Pulmonary artery endothelial cell (primary cell): ENCODE measurements at regions not wholly inside any gene's neighbourhood (a gene's known extent, or its start where the extent isn't known, plus 50 kb on each side); places are given as distances from the start of the nearest gene placed in this dataset.
"Not testable (repeated sequence)": the region's sequence is repeated elsewhere in the genome, so short reads cannot be mapped to it uniquely, and the experiment has no call there.

ENCODE experiments used
- DNase-seq: peaks from one replicate; pipeline ENCODE4 v3.0.0-alpha.2; 2011; ENCODE audit warnings: low read depth, low spot score

GRCh38 chr6:94902974-94903628, 674.2 kb upstream of the MANEA start:
- DNase-seq, result no peak

DNA sequence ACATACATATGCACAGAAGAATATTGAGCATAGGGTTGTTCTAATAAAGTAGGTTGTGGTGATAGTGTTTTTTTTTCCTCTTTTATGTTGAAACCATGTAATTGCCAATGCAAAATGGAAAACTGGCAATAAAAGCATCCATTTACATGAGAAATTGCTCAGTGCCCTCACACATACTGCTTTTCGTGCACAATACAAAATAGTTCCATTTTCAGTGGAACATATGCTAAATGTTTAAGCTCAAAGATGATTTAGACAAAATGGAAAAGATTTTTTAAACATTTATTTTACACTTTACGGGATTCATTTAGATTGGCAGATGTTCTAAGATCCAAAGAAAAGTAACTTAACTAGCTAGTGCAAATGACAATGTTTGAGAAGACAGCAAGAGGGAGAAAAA, 678.1 kb upstream of the MANEA start:
- no peak for DNase-seq

GRCh38 chr6:94894300-94894699, 683.0 kb upstream of the MANEA start:
- no peak for DNase-seq

DNA sequence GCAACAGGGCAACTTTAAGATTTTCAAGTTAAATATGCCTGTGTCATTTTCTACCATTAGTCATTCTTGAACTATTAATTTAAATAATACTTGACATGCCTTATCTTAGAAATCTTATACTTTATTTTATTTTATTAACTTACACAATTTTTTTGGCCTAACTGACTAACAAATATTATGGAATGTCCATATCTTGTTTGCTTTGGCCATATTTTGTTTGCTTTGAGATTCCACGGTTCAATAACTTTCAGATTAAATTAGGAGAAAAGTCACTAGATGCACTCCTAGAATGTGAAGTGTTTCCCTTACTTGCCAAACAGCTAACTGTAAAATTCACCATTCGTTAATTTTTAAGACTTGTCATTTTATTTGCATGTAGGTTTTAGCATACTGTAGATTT, 684.0 kb upstream of the MANEA start:
- no peak for DNase-seq

- not testable (repeated sequence) for DNase-seq
These were observed 703.5 kb upstream of the MANEA start for GRCh38 chr6:94873819-94874218.

- DNase-seq, result no peak
These were observed 715.2 kb upstream of the MANEA start for GRCh38 chr6:94862112-94862511.

DNA sequence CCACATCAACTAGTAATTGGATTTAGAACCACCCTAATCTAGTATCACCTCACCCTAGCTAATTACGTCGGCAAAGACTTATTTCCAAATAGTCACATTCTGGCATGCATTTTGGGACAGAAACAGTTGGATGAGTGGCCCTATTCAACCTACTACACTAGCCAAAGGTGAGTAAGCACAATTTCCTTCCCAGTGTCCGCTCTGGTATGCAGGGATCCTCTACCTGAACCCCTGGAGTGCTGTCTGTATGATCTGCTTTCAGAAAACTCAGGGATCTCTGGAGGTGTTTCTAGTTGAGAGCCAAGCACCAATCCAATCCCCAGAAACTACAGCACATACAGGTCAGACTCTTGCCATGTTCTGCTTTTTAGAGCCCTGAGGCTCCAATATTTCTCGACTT, 717.4 kb upstream of the MANEA start:
- no peak for DNase-seq

DNA sequence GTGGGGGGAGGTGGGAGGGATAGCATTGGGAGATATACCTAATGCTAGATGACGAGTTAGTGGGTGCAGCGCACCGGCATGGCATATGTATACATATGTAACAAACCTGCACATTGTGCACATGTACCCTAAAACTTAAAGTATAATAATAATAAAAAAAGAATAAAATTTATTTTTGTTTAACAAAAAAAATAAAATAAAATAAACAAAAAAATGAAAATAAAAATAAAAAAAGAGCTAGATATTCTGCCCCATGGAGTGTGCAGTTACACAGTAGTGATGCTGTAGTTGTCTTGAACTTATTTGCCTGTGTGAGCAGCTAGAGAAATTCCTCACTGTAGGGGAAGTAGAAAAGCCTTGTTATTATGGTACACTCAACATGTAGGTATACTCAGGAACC, 720.3 kb upstream of the MANEA start:
- not testable (repeated sequence) for DNase-seq

DNA sequence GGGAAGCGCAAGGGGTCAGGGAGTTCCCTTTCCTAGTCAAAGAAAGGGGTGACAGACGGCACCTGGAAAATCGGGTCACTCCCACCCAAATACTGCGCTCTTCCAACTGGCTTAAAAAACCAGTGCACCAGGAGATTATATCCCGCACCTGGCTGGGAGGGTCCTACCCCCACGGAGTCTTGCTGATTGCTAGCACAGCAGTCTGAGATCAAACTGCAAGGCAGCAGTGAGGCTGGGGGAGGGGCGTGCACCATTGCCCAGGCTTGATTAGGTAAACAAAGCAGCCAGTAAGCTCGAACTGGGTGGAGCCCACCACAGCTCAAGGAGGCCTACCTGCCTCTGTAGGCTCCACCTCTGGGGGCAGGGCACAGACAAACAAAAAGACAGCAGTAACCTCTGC, 726.0 kb upstream of the MANEA start:
- not testable (repeated sequence) for DNase-seq

- DNase-seq, result no peak
These were observed 731.6 kb upstream of the MANEA start for GRCh38 chr6:94845742-94846141.

GRCh38 chr6:94835264-94835663, 742.1 kb upstream of the MANEA start:
- DNase-seq, result no peak

DNA sequence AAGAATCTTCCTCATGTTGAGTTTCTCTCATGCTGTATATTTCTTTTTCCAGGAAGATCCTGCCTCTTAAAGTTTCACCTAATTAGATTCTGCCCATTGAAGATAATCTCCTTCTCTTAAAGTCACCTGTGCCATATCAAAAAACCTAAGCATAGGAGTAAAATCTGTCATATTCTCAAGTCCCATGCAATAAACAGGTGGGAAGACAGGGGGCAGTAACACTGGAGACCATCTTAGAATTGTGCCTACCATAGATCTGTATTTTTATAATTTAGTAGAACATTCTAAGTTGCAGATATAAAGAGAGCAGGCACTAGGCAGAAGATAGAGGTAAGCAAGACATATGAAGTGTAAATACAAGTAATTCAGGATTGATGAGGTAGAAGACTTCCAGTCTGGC, 763.5 kb upstream of the MANEA start:
- no peak for DNase-seq

GRCh38 chr6:94801344-94801743, 776.0 kb upstream of the MANEA start:
- DNase-seq, result no peak

DNA sequence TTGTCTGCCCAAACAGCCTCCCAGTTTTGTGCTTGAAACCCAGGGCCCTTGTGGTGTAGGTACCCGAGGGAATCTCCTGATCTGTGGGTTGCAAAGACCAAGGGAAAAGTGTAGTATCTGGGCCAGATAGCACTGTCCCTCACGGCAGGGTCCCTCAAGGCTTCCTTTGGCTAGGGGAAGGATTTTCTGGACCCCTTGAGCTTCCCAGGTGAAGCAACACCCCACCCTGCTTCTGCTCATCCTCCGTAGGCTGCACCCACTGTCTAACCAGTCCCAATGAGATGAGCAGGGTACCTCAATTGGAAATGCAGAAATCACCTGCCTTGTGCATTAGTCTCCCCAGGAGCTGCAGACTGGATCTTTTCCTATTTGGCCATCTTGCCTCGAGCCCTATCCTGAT, 791.8 kb upstream of the MANEA start:
- no peak for DNase-seq

DNA sequence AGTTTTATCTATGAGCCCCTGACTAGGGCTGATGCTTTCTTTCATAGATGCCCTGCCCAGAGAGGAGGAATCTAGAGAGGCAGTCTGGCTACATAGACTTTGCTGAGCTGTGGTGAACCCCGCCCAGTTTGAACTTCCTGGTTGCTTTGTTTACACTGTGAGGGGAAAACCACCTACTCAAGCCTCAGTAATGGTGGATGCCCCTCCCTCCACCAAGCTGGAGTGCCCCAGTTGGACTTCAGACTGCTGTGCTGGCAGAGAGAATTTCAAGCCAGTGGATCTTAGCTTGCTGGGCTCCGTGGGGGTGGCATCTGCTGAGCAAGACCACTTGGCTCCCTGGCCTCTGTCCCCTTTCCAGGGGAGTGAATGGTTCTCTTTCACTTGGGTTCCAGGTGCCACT, 792.3 kb upstream of the MANEA start:
- DNase-seq, result not testable (repeated sequence)

DNA sequence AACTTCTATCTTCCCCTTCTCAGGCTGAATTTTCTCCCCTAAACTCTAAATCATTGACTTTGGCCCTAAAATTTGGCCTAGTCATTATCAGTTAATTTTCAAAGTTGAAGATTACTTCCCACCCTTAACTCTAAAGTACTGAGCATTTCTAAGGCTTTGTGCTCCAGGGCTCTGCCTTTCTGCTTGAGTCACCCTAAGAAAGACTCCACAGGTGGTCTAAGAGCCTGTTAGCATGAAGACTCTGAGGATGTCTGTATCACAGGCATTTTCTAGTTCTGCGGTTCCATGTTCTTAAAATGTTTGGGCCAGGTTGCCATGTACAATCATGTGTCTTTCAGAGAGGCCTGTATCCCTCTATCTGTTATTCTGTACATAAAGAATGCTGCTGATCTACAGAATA, 808.1 kb upstream of the MANEA start:
- DNase-seq, result no peak

GRCh38 chr6:94751641-94752329, 825.5 kb upstream of the MANEA start:
- DNase-seq, result no peak

DNA sequence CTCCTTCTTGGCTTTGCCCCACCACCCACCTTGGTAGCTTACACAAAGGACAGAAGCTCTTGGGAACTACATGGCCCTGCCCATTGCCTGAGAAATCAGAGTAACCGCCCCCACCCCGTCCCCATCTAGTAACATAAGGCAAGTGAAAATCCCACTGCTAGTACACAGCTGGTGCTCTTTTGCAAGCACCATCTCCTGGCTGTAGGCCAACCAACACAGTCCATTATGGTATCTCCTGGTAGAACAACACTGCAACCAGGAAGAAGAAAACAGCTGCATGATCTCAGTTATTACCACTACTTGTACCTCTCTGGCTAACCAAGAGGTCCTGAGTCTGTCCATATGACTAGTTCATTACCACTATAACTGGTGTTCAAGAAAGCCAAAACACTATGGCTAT, 841.1 kb upstream of the MANEA start:
- DNase-seq, result no peak

DNA sequence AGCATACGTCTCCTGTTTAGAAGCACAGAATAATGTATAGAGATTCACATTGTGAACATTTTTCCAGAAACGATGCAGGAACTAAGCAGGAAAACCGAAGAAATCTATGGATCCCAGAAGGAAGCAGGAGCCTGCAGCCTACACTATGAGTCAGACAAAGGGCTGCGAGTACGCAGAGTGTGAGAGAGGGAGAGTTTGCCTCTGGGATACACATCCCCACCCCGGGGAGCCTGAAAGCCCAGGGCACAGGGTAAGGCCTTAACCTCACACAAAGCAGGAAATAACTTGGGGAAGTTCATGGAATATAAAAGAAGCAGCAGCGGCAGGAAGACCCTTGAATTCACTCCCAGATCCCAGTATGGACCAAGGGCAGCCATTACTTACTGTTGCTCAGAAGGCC, 842.1 kb upstream of the MANEA start:
- DNase-seq, result no peak

GRCh38 chr6:94734751-94735150, 842.6 kb upstream of the MANEA start:
- DNase-seq, result no peak

DNA sequence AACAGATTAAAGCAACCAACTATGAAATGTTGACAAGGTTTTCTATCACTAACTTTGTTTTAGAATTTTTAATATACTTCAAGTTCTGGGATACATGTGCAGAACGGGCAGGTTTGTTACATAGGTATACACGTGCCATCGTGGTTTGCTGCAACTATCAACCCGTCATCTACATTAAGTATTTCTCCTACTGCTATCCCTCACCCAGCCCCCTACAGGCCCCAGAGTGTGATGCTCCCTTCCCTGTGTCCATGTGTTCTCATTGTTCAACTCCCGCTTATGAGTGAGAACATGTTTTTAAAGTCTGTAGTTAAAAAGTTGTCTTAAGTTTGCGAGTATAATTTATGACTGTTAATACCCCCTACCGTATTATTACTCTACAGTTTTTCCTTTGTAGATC, 844.3 kb upstream of the MANEA start:
- DNase-seq, result no peak

GRCh38 chr6:94727710-94728109, 849.6 kb upstream of the MANEA start:
- DNase-seq, result no peak

- no peak for DNase-seq
These were observed 855.9 kb upstream of the MANEA start for GRCh38 chr6:94721459-94721858.
